Osteocyte (in vitro differentiated cells): ENCODE measurements at regions not wholly inside any gene's neighbourhood (a gene's known extent, or its start where the extent isn't known, plus 50 kb on each side); places are given as distances from the start of the nearest gene placed in this dataset.

Experiments used
- DNase-seq: peaks from one replicate; pipeline ENCODE4 v3.0.0; 2021; ENCODE audit warnings: mixed read lengths; ENCODE audit not compliant: unreplicated experiment; ENCODE audit errors: extremely low spot score
- H3K27ac Mint-ChIP-seq: one replicate; pipeline ENCODE4 v1.8.0; 2021; ENCODE audit warnings: mild to moderate bottlenecking, mixed read lengths; ENCODE audit not compliant: unreplicated experiment
- H3K27me3 Mint-ChIP-seq: one replicate; pipeline ENCODE4 v1.8.0; 2021; ENCODE audit warnings: mixed read lengths; ENCODE audit not compliant: unreplicated experiment
- H3K36me3 Mint-ChIP-seq: one replicate; pipeline ENCODE4 v1.8.0; 2021; ENCODE audit warnings: mixed read lengths; ENCODE audit not compliant: unreplicated experiment
- H3K4me1 Mint-ChIP-seq: one replicate; pipeline ENCODE4 v1.8.0; 2021; ENCODE audit warnings: mixed read lengths; ENCODE audit not compliant: unreplicated experiment
- H3K4me3 Mint-ChIP-seq: one replicate; pipeline ENCODE4 v1.8.0; 2021; ENCODE audit warnings: mild to moderate bottlenecking, moderate library complexity, mixed read lengths; ENCODE audit not compliant: unreplicated experiment
- H3K9me3 Mint-ChIP-seq: one replicate; pipeline ENCODE4 v1.8.0; 2021; ENCODE audit warnings: mixed read lengths; ENCODE audit not compliant: unreplicated experiment
- CTCF ChIP-seq: fragments of 200-600 bp; sonication (generic); IDR thresholded peaks from 2 replicates; pipeline ENCODE4 v1.5.0; 2021; ENCODE audit warnings: antibody characterized with exemption, mild to moderate bottlenecking, moderate library complexity

- Mint-ChIP-seq H3K9me3 (no peaks in the 10 kb centered on the region), H3K4me1 (peaks cover 26% of the 10 kb centered on the region), H3K4me3 (no peak overlapping the region), H3K27ac (no peak overlapping the region), H3K27me3 (no peaks in the 10 kb centered on the region), H3K36me3 (no peaks in the 10 kb centered on the region)
- DNase-seq: no peak
- TF ChIP-seq CTCF: no peak
Observed at GRCh38 chr2:43131890-43132682, 94.3 kb downstream of the ZFP36L2 start.

- Mint-ChIP-seq H3K4me3 (no peak overlapping the region), H3K9me3 (no peaks in the 10 kb centered on the region), H3K4me1 (peaks cover 26% of the 10 kb centered on the region), H3K27ac (no peak overlapping the region), H3K27me3 (no peaks in the 10 kb centered on the region), H3K36me3 (no peaks in the 10 kb centered on the region)
- TF ChIP-seq CTCF: peak; percentile 59
- DNase-seq: no peak
Observed at GRCh38 chr2:43131051-43131889, 95.1 kb downstream of the ZFP36L2 start.

- Mint-ChIP-seq H3K4me3 (no peak overlapping the region), H3K36me3 (no peaks in the 10 kb centered on the region), H3K4me1 (peaks cover 26% of the 10 kb centered on the region), H3K9me3 (no peaks in the 10 kb centered on the region), H3K27ac (no peak overlapping the region), H3K27me3 (no peaks in the 10 kb centered on the region)
- DNase-seq: no peak
- no peak for TF ChIP-seq CTCF
Observed at GRCh38 chr2:43130548-43130875, 95.9 kb downstream of the ZFP36L2 start.

- DNase-seq: no peak
- Mint-ChIP-seq H3K27me3 (no peaks in the 10 kb centered on the region), H3K4me3 (no peak overlapping the region), H3K4me1 (peaks cover 24% of the 10 kb centered on the region), H3K36me3 (no peaks in the 10 kb centered on the region), H3K27ac (no peak overlapping the region), H3K9me3 (no peaks in the 10 kb centered on the region)
- no peak for TF ChIP-seq CTCF
Observed at GRCh38 chr2:43129676-43130547, 96.5 kb downstream of the ZFP36L2 start.
